Fibroblast of mammary gland (primary cell): ENCODE measurements at regions not wholly inside any gene's neighbourhood (a gene's known extent, or its start where the extent isn't known, plus 50 kb on each side); places are given as distances from the start of the nearest gene placed in this dataset.

ENCODE experiments used
- DNase-seq: peaks from one replicate; pipeline ENCODE4 v3.0.0-alpha.2; 2010; ENCODE audit warnings: low read depth
- H3K4me3 ChIP-seq: 2 replicates; pipeline ENCODE4 v1.5.1; 2011; ENCODE audit warnings: low read depth, mild to moderate bottlenecking, low read length, moderate library complexity; ENCODE audit not compliant: control insufficient read depth
- CTCF ChIP-seq: conservative IDR thresholded peaks from 2 replicates; pipeline ENCODE4 v1.5.1; 2011; ENCODE audit warnings: low read depth, low read length, inconsistent platforms; ENCODE audit not compliant: control insufficient read depth, insufficient read depth

GRCh38 chr12:24088751-24089509 lies 139.5 kb upstream of the SOX5 start:
- no peak for TF ChIP-seq CTCF

GRCh38 chr12:24087294-24087693 lies 137.8 kb upstream of the SOX5 start:
- no peak for TF ChIP-seq CTCF
- DNase-seq, result no peak
- no peak overlapping the region for H3K4me3 ChIP-seq

More at GRCh38 chr12:24088751-24089509, 139.5 kb upstream of the SOX5 start:
- DNase-seq, result peak; percentile 36
- H3K4me3 ChIP-seq, result no peak overlapping the region

- H3K4me3 ChIP-seq, result no peak overlapping the region
- TF ChIP-seq CTCF, result no peak
- DNase-seq, result no peak
These were observed 135.3 kb upstream of the SOX5 start for GRCh38 chr12:24084800-24085199.

GRCh38 chr12:24083838-24084237 lies 134.4 kb upstream of the SOX5 start:
- no peak for DNase-seq
- no peak overlapping the region for H3K4me3 ChIP-seq
- no peak for TF ChIP-seq CTCF

- H3K4me3 ChIP-seq, result no peak overlapping the region
- TF ChIP-seq CTCF, result no peak
- DNase-seq, result no peak
These were observed 132.1 kb upstream of the SOX5 start for GRCh38 chr12:24081606-24082005.

GRCh38 chr12:24081092-24081529 lies 131.6 kb upstream of the SOX5 start:
- H3K4me3 ChIP-seq, result no peak overlapping the region
- no peak for TF ChIP-seq CTCF
- no peak for DNase-seq

GRCh38 chr12:24080465-24080864 lies 131.0 kb upstream of the SOX5 start:
- H3K4me3 ChIP-seq, result no peak overlapping the region
- no peak for TF ChIP-seq CTCF
- no peak for DNase-seq
